Activated T-cell treated with anti-CD3 and anti-CD28 coated beads, Interleukin-2, amount 50 U/mL, for 4 hours (primary cell): ENCODE measurements at regions not wholly inside any gene's neighbourhood (a gene's known extent, or its start where the extent isn't known, plus 50 kb on each side); places are given as distances from the start of the nearest gene placed in this dataset.
"Not testable (repeated sequence)": the region's sequence is repeated elsewhere in the genome, so short reads cannot be mapped to it uniquely, and the experiment has no call there.

Experiments used
- ATAC-seq, 2 donors: fragments of 200-7000 bp; cut with Tn5 transposase; one replicate each; pipeline ENCODE4 v1.10.0; 2021
- DNase-seq: peaks from one replicate; pipeline ENCODE4 v3.0.0-alpha.2; 2020
- H3K27me3 Mint-ChIP-seq: one replicate; pipeline ENCODE4 v1.8.0; 2021; ENCODE audit warnings: low read depth, mixed read lengths
- H3K36me3 Mint-ChIP-seq: one replicate; pipeline ENCODE4 v1.8.0; 2022; ENCODE audit warnings: mixed read lengths; ENCODE audit not compliant: insufficient read depth
- H3K4me1 Mint-ChIP-seq: one replicate; pipeline ENCODE4 v1.8.0; 2021; ENCODE audit warnings: low read depth, mixed read lengths
- H3K4me3 Mint-ChIP-seq: one replicate; pipeline ENCODE4 v1.8.0; 2021; ENCODE audit warnings: mild to moderate bottlenecking, moderate library complexity, mixed read lengths
- H3K9me3 Mint-ChIP-seq: one replicate; pipeline ENCODE4 v1.8.0; 2021; ENCODE audit warnings: mixed read lengths

GRCh38 chrX:101823236-101823635, 108.6 kb downstream of the ZMAT1 start:
- Mint-ChIP-seq H3K4me3 (no peak overlapping the region), H3K36me3 (no peaks in the 10 kb centered on the region), H3K27me3 (peaks cover 4% of the 10 kb centered on the region), H3K9me3 (no peaks in the 10 kb centered on the region), H3K4me1 (no peaks in the 10 kb centered on the region)
- ATAC-seq, result no peak
- no peak for DNase-seq

- H3K36me3 Mint-ChIP-seq, H3K27me3 Mint-ChIP-seq, ATAC-seq, DNase-seq, H3K4me1 Mint-ChIP-seq, H3K9me3 Mint-ChIP-seq, H3K4me3 Mint-ChIP-seq: not testable (repeated sequence)
Measured at GRCh38 chrX:101817739-101818138, 114.1 kb downstream of the ZMAT1 start.

GRCh38 chrX:101813200-101813599, 118.6 kb downstream of the ZMAT1 start:
- no peak for ATAC-seq
- no peaks in the 10 kb centered on the region for H3K36me3 Mint-ChIP-seq
- H3K4me1 Mint-ChIP-seq, result no peaks in the 10 kb centered on the region
- no peaks in the 10 kb centered on the region for H3K27me3 Mint-ChIP-seq
- no peak for DNase-seq
- no peaks in the 10 kb centered on the region for H3K9me3 Mint-ChIP-seq
- no peak overlapping the region for H3K4me3 Mint-ChIP-seq

GRCh38 chrX:101803451-101803850, 128.4 kb downstream of the ZMAT1 start:
- DNase-seq, result no peak
- no peaks in the 10 kb centered on the region for H3K36me3 Mint-ChIP-seq
- ATAC-seq, result no peak
- H3K4me3 Mint-ChIP-seq, result no peak overlapping the region
- H3K9me3 Mint-ChIP-seq, result no peaks in the 10 kb centered on the region
- H3K27me3 Mint-ChIP-seq, result no peaks in the 10 kb centered on the region
- peaks cover 7% of the 10 kb centered on the region for H3K4me1 Mint-ChIP-seq

GRCh38 chrX:101799387-101799786, 132.4 kb downstream of the ZMAT1 start:
- ATAC-seq (peak; percentile 100), DNase-seq (peak; percentile 71)
- no peaks in the 10 kb centered on the region for H3K27me3 Mint-ChIP-seq
- H3K4me3 Mint-ChIP-seq, result peak overlapping the region; percentile 62
- peaks cover 7% of the 10 kb centered on the region for H3K4me1 Mint-ChIP-seq
- no peaks in the 10 kb centered on the region for H3K36me3 Mint-ChIP-seq
- H3K9me3 Mint-ChIP-seq, result no peaks in the 10 kb centered on the region

GRCh38 chrX:101787934-101788333, 128.3 kb upstream of the ARMCX2 start:
- no peaks in the 10 kb centered on the region for H3K9me3 Mint-ChIP-seq
- H3K36me3 Mint-ChIP-seq, result no peaks in the 10 kb centered on the region
- DNase-seq, result no peak
- H3K4me3 Mint-ChIP-seq, result no peak overlapping the region
- H3K4me1 Mint-ChIP-seq, result no peaks in the 10 kb centered on the region
- peaks cover 2% of the 10 kb centered on the region for H3K27me3 Mint-ChIP-seq
- no peak for ATAC-seq

- H3K36me3 Mint-ChIP-seq, result no peaks in the 10 kb centered on the region
- no peaks in the 10 kb centered on the region for H3K27me3 Mint-ChIP-seq
- ATAC-seq (no peak), DNase-seq (no peak)
- no peak overlapping the region for H3K4me3 Mint-ChIP-seq
- no peaks in the 10 kb centered on the region for H3K4me1 Mint-ChIP-seq
- no peaks in the 10 kb centered on the region for H3K9me3 Mint-ChIP-seq
Measured at GRCh38 chrX:101785142-101785541, 125.5 kb upstream of the ARMCX2 start.

- DNase-seq, H3K4me3 Mint-ChIP-seq, ATAC-seq, H3K36me3 Mint-ChIP-seq, H3K27me3 Mint-ChIP-seq, H3K4me1 Mint-ChIP-seq, H3K9me3 Mint-ChIP-seq: not testable (repeated sequence)
Measured at GRCh38 chrX:101780421-101780820, 120.8 kb upstream of the ARMCX2 start.

GRCh38 chrX:101774340-101774739, 114.7 kb upstream of the ARMCX2 start:
- DNase-seq (no peak), ATAC-seq (no peak)
- Mint-ChIP-seq H3K9me3 (no peaks in the 10 kb centered on the region), H3K4me1 (no peaks in the 10 kb centered on the region), H3K36me3 (no peaks in the 10 kb centered on the region), H3K4me3 (no peak overlapping the region), H3K27me3 (peaks cover 4% of the 10 kb centered on the region)

- Mint-ChIP-seq H3K36me3 (no peaks in the 10 kb centered on the region), H3K27me3 (no peaks in the 10 kb centered on the region), H3K4me3 (no peak overlapping the region), H3K9me3 (no peaks in the 10 kb centered on the region), H3K4me1 (no peaks in the 10 kb centered on the region)
- DNase-seq, result no peak
- no peak for ATAC-seq
Measured at GRCh38 chrX:101764538-101764937, 104.9 kb upstream of the ARMCX2 start.

- Mint-ChIP-seq H3K4me1 (peaks cover 3% of the 10 kb centered on the region), H3K4me3 (no peak overlapping the region), H3K9me3 (no peaks in the 10 kb centered on the region), H3K27me3 (no peaks in the 10 kb centered on the region), H3K36me3 (no peaks in the 10 kb centered on the region)
- DNase-seq (no peak), ATAC-seq (peak; percentile 71 to 80)
Measured at GRCh38 chrX:101759000-101759399, 99.3 kb upstream of the ARMCX2 start.

GRCh38 chrX:101750744-101751143, 91.1 kb upstream of the ARMCX2 start:
- Mint-ChIP-seq H3K9me3 (no peaks in the 10 kb centered on the region), H3K27me3 (peaks cover 12% of the 10 kb centered on the region), H3K36me3 (no peaks in the 10 kb centered on the region), H3K4me1 (no peaks in the 10 kb centered on the region), H3K4me3 (no peak overlapping the region)
- ATAC-seq (no peak), DNase-seq (no peak)

- Mint-ChIP-seq H3K9me3 (no peaks in the 10 kb centered on the region), H3K27me3 (peaks cover 15% of the 10 kb centered on the region), H3K4me3 (no peak overlapping the region), H3K36me3 (no peaks in the 10 kb centered on the region), H3K4me1 (no peaks in the 10 kb centered on the region)
- DNase-seq (no peak), ATAC-seq (no peak)
Measured at GRCh38 chrX:101749436-101749835, 89.8 kb upstream of the ARMCX2 start.

- no peak for ATAC-seq
- H3K27me3 Mint-ChIP-seq, result peaks cover 6% of the 10 kb centered on the region
- H3K4me3 Mint-ChIP-seq, result no peak overlapping the region
- H3K9me3 Mint-ChIP-seq, result no peaks in the 10 kb centered on the region
- H3K36me3 Mint-ChIP-seq, result no peaks in the 10 kb centered on the region
- DNase-seq, result no peak
- no peaks in the 10 kb centered on the region for H3K4me1 Mint-ChIP-seq
Measured at GRCh38 chrX:101745046-101745445, 85.4 kb upstream of the ARMCX2 start.

GRCh38 chrX:101744085-101744484, 84.4 kb upstream of the ARMCX2 start:
- ATAC-seq (no peak), DNase-seq (no peak)
- no peaks in the 10 kb centered on the region for H3K4me1 Mint-ChIP-seq

GRCh38 chrX:101740642-101741041, 81.0 kb upstream of the ARMCX2 start:
- no peaks in the 10 kb centered on the region for H3K4me1 Mint-ChIP-seq
- peaks cover 4% of the 10 kb centered on the region for H3K27me3 Mint-ChIP-seq
- no peaks in the 10 kb centered on the region for H3K9me3 Mint-ChIP-seq
- no peak overlapping the region for H3K4me3 Mint-ChIP-seq
- ATAC-seq (no peak), DNase-seq (no peak)
- no peaks in the 10 kb centered on the region for H3K36me3 Mint-ChIP-seq

More at GRCh38 chrX:101744085-101744484, 84.4 kb upstream of the ARMCX2 start:
- Mint-ChIP-seq H3K9me3 (no peaks in the 10 kb centered on the region), H3K4me3 (no peak overlapping the region), H3K27me3 (peaks cover 6% of the 10 kb centered on the region), H3K36me3 (no peaks in the 10 kb centered on the region)
